ENCODE measurements at regions not wholly inside any gene's neighbourhood (a gene's known extent, or its start where the extent isn't known, plus 50 kb on each side); places are given as distances from the start of the nearest gene placed in this dataset.

- DNase-seq (ENCODE audit: low read depth, low spot score), result no peak
Observed at GRCh38 chr18:71529703-71530303, 1014.3 kb downstream of the CBLN2 start.

- no peak for DNase-seq (ENCODE audit: low read depth, low spot score)
Observed at GRCh38 chr18:71523483-71524435, 1020.4 kb downstream of the CBLN2 start.

- no peak for DNase-seq (ENCODE audit: low read depth, low spot score)
Observed at GRCh38 chr18:71505526-71505925, 1038.6 kb downstream of the CBLN2 start.

- no peak for DNase-seq (ENCODE audit: low read depth, low spot score)
Observed at GRCh38 chr18:71503222-71503621, 1040.9 kb downstream of the CBLN2 start.

- DNase-seq (ENCODE audit: low read depth, low spot score), result no peak
Observed at GRCh38 chr18:71485611-71486010, 1058.5 kb downstream of the CBLN2 start.

GRCh38 chr18:71471963-71472725, 1072.0 kb downstream of the CBLN2 start:
- no peak for DNase-seq (ENCODE audit: low read depth, low spot score)

- no peak for DNase-seq (ENCODE audit: low read depth, low spot score)
Observed at GRCh38 chr18:71456206-71456605, 1087.9 kb downstream of the CBLN2 start.

- DNase-seq (ENCODE audit: low read depth, low spot score), result no peak
Observed at GRCh38 chr18:71450257-71450656, 1093.9 kb downstream of the CBLN2 start.

- DNase-seq (ENCODE audit: low read depth, low spot score), result no peak
Observed at GRCh38 chr18:71443706-71444480, 1100.2 kb downstream of the CBLN2 start.

GRCh38 chr18:71442731-71443141, 1101.4 kb downstream of the CBLN2 start:
- no peak for DNase-seq (ENCODE audit: low read depth, low spot score)

GRCh38 chr18:71441156-71441555, 1103.0 kb downstream of the CBLN2 start:
- no peak for DNase-seq (ENCODE audit: low read depth, low spot score)

GRCh38 chr18:71437511-71437910, 1106.6 kb downstream of the CBLN2 start:
- DNase-seq (ENCODE audit: low read depth, low spot score), result no peak

GRCh38 chr18:71433373-71433772, 1110.8 kb downstream of the CBLN2 start:
- DNase-seq (ENCODE audit: low read depth, low spot score), result no peak

GRCh38 chr18:71431689-71432088, 1112.5 kb downstream of the CBLN2 start:
- no peak for DNase-seq (ENCODE audit: low read depth, low spot score)

GRCh38 chr18:71431171-71431570, 1113.0 kb downstream of the CBLN2 start:
- no peak for DNase-seq (ENCODE audit: low read depth, low spot score)

GRCh38 chr18:71426441-71426840, 1117.7 kb downstream of the CBLN2 start:
- DNase-seq (ENCODE audit: low read depth, low spot score), result no peak

- no peak for DNase-seq (ENCODE audit: low read depth, low spot score)
Observed at GRCh38 chr18:71405169-71405809, 1116.4 kb downstream of the SOCS6 start.

GRCh38 chr18:71403501-71403900, 1114.7 kb downstream of the SOCS6 start:
- DNase-seq (ENCODE audit: low read depth, low spot score), result no peak

GRCh38 chr18:71398531-71398930, 1109.7 kb downstream of the SOCS6 start:
- DNase-seq (ENCODE audit: low read depth, low spot score), result peak; percentile 1

GRCh38 chr18:71388148-71388547, 1099.3 kb downstream of the SOCS6 start:
- no peak for DNase-seq (ENCODE audit: low read depth, low spot score)

Measured in ELF-1 (cell line).